GM06990 (cell line): ENCODE measurements at regions not wholly inside any gene's neighbourhood (a gene's known extent, or its start where the extent isn't known, plus 50 kb on each side); places are given as distances from the start of the nearest gene placed in this dataset.

Source experiments
- DNase-seq: peaks from one replicate; pipeline ENCODE4 v3.0.0-alpha.2; 2011; ENCODE audit not compliant: insufficient read length; ENCODE audit errors: extremely low read depth
- H3K27me3 ChIP-seq: replicated peaks from 2 replicates; pipeline ENCODE4 v1.6.0; 2011; ENCODE audit warnings: low read length; ENCODE audit not compliant: control insufficient read depth, insufficient read depth
- H3K36me3 ChIP-seq: 2 replicates; pipeline ENCODE4 v1.5.1; 2011; ENCODE audit warnings: low read length; ENCODE audit not compliant: control insufficient read depth, insufficient read depth
- H3K4me3 ChIP-seq: replicated peaks from 2 replicates; pipeline ENCODE4 v1.5.1; 2011; ENCODE audit warnings: low read depth, mild to moderate bottlenecking, control low read depth, low read length
- TF ChIP-seq, protein P1 (sequence below): IDR thresholded peaks from 2 replicates; pipeline ENCODE4 v1.5.1; 2011; ENCODE audit warnings: low read length, control low read depth, mild to moderate bottlenecking, inconsistent platforms; ENCODE audit not compliant: insufficient read depth, poor library complexity, severe bottlenecking

DNA sequence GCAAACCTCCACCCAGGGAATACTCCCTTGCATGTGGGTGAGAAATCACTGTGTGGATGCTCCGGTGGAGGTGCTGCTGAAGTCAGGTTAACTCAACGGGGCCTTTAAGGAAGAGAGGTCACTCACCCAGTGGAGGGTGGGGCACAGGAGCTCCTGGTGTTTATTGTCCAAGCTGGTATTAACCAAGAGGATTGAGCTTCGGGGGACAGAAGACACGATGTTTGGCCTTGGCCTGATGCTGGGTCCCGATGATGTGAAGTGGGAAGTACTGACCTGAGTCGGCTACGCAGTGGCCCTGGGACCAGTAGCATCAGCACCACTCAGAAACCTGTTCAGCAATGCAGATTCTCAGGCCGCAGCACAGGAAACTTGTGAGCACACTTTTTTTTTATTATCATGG is 85.7 kb upstream of the WASF3 start:
- Histone ChIP-seq H3K4me3 (no peak overlapping the region), H3K36me3 (no peaks in the 10 kb centered on the region), H3K27me3 (no peaks in the 10 kb centered on the region)
- TF ChIP-seq, protein P1, sequence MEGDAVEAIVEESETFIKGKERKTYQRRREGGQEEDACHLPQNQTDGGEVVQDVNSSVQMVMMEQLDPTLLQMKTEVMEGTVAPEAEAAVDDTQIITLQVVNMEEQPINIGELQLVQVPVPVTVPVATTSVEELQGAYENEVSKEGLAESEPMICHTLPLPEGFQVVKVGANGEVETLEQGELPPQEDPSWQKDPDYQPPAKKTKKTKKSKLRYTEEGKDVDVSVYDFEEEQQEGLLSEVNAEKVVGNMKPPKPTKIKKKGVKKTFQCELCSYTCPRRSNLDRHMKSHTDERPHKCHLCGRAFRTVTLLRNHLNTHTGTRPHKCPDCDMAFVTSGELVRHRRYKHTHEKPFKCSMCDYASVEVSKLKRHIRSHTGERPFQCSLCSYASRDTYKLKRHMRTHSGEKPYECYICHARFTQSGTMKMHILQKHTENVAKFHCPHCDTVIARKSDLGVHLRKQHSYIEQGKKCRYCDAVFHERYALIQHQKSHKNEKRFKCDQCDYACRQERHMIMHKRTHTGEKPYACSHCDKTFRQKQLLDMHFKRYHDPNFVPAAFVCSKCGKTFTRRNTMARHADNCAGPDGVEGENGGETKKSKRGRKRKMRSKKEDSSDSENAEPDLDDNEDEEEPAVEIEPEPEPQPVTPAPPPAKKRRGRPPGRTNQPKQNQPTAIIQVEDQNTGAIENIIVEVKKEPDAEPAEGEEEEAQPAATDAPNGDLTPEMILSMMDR: no peak
- DNase-seq: no peak

DNA sequence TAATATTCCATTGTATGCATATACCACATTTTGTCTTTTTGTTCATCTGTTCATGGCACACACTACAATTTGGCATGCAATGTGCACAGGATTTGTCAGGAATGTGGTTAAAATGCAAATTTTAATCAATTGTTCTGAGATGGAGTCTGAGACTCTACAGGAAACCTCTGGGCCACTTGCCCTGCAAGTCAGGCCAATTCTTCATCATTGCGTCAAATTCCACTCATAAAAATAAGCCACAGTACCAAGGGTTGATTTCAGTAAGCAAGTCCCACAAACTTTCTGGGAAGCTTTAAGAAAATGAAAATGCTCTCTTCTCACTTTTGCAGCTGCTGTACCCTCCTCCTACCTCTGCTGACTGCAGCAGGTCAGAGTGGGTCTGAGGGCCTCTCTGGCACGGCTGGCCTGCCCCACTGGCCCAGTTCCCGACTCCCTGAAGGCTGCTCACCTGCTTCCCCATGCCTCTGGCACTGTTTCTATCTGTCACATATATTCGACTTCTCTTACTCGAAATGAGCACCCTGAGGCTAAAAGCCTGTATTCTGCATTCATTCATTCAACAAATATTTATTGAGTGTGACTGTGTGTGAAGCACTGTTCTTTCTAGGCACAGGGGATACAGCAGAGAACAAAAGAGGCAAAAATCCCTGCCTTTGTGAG is 83.8 kb upstream of the WASF3 start:
- Histone ChIP-seq H3K4me3 (no peak overlapping the region), H3K36me3 (no peaks in the 10 kb centered on the region), H3K27me3 (no peaks in the 10 kb centered on the region)
- no peak for DNase-seq
- TF ChIP-seq, protein P1: no peak

DNA sequence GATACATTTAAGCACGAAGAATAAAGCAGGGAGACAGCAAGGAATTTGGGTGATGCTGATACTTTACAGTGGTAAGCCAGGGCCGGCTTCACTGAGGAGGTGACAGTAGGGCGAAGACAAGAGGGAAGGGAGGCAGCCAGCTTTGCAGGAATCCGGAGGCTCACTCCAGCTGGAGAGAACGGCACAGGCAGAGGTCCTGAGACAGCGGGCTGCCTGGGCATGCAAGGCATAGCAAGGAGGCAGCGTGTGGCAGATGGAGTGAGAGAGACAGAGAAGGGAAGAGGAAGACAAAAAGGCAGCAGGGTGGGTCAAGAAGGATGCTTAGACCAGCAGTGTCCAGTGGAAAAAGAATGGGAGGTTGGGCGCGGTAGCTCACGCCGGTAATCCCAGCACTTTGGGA is 83.2 kb upstream of the WASF3 start:
- H3K36me3 ChIP-seq: no peaks in the 10 kb centered on the region
- DNase-seq: no peak
- H3K27me3 ChIP-seq: no peaks in the 10 kb centered on the region

DNA sequence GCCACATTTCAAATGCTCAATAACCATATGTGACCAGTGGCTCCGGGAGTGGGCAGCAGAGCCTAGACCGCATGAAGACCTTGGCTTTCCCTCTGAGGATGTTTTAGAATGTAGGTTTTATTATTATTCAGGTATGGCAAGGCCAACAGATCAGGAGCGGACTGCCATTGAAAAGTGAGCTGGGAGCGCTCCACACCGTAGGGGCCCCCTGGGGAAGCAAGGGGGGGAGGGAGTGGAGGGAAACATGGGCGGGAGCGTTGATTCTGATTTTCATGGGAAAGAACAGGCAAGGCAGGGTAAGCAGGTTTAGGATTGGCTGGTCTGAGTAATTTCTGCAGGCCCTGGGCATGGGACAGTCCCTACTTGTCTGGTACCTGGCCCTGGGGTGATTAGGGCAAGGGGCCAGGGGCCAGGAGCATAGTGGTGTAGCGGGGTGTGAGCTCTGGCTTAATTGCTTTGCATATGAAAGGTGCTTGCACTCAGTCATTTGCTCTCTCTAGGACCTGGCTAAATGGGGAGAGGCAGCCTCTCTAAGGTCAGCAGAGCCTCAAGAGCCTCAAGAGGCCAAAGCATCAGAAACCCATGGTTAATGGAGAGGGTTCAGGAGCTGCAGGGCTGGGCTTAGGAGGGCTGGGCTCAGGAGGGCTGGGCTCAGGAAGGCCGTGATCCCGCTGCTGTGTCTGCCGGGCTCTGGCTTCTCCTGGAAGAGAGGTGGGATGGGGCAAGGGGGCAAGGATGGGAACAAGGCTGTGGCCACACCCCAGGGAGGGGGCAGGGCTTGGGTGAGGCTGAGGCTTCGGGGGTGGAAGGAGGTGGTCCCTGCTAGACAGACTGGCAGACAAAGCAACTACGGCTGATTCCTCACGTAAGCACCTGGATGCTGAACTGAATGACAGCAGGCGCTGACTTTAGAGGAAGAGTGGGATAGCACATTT is 82.0 kb upstream of the WASF3 start:
- H3K27me3 ChIP-seq: no peaks in the 10 kb centered on the region
- TF ChIP-seq, protein P1: no peak
- no peaks in the 10 kb centered on the region for H3K36me3 ChIP-seq
- no peak overlapping the region for H3K4me3 ChIP-seq
- DNase-seq: no peak

More for the DNA sequence above, 83.2 kb upstream of the WASF3 start:
- H3K4me3 ChIP-seq: no peak overlapping the region
- TF ChIP-seq, protein P1: no peak

DNA sequence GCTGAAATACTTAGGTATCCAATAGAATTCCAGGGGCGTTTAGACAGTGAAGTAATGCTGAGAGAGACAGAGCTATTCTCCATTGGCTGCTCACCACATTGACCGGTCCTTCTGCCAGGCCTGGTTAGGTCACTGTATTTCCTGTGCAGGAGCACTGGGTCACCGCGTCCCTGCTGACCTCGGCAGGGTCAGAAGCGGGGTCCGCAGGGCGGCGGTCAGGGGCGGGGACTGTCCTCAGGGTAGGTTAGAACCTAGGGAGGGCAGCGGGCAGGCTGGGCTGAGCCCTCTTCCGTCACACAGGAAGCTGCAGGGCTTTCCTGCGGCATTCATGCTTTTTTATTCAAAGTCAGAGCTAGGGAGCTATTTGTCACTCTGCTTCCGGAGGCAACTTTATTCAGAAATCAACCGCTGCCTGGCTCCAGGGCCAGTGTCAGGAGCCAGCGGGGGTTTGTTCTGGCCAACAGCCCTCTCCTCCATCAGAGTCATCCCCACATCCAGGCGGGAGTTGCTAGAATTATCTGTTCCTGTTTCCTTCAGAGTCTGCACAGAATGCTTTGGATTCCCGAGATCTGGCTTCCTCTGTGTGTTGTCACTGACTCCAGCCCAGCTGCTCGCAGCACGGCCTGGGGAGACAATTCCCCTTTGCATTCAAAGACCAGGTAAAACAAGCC is 81.2 kb upstream of the WASF3 start:
- Histone ChIP-seq H3K36me3 (no peaks in the 10 kb centered on the region), H3K4me3 (no peak overlapping the region), H3K27me3 (no peaks in the 10 kb centered on the region)
- DNase-seq: no peak
- TF ChIP-seq, protein P1: no peak
